ENCODE measurements at regions not wholly inside any gene's neighbourhood (a gene's known extent, or its start where the extent isn't known, plus 50 kb on each side); places are given as distances from the start of the nearest gene placed in this dataset.
A peak's percentile ranks its signal among the peaks of the same experiment; 100 is the strongest.
"Not testable (repeated sequence)": the region's sequence is repeated elsewhere in the genome, so short reads cannot be mapped to it uniquely, and the experiment has no call there.

GRCh38 chrX:46375831-46376230, 169.4 kb downstream of the ZNF674 start:
- ATAC-seq, result no peak
- intact Hi-C loops (cut with DNase I), result no loop called here
- DNase-seq, result no peak

DNA sequence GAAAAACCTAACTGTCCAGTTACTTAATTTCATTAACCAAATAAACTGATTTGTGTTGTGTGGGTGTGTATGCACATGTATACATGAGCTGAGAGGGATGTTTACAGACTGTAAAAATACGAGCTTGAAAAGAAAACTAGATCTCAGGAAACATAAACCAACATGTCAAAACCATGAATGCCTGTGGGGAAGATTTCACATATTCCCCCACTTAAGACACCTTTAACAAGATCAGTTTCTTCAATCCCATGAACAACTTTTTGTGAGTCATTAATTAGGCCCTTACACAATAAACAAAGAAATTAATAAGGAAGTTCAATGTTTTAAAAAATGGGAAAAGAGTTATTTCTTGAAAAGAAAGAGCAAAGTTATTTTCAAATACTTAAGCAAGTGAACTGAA, 170.8 kb downstream of the ZNF674 start:
- DNase-seq, result no peak
- intact Hi-C loops (cut with DNase I), result no loop called here
- ATAC-seq, result no peak

GRCh38 chrX:46367491-46367890, 177.7 kb downstream of the ZNF674 start:
- no peak for ATAC-seq
- intact Hi-C loops (cut with DNase I), result no loop called here

GRCh38 chrX:46366381-46367207, 178.6 kb downstream of the ZNF674 start:
- intact Hi-C loops (cut with DNase I), result no loop called here

More at GRCh38 chrX:46367491-46367890, 177.7 kb downstream of the ZNF674 start:
- no peak for DNase-seq

GRCh38 chrX:46354481-46354880, 190.7 kb downstream of the ZNF674 start:
- no peak for ATAC-seq
- intact Hi-C loops (cut with DNase I), result no loop called here
- no peak for DNase-seq

More at GRCh38 chrX:46366381-46367207, 178.6 kb downstream of the ZNF674 start:
- ATAC-seq (no peak), DNase-seq (no peak)

- DNase-seq (no peak), ATAC-seq (no peak)
- intact Hi-C loops (cut with DNase I), result no loop called here
These were observed 203.4 kb downstream of the ZNF674 start for GRCh38 chrX:46341767-46342322.

DNA sequence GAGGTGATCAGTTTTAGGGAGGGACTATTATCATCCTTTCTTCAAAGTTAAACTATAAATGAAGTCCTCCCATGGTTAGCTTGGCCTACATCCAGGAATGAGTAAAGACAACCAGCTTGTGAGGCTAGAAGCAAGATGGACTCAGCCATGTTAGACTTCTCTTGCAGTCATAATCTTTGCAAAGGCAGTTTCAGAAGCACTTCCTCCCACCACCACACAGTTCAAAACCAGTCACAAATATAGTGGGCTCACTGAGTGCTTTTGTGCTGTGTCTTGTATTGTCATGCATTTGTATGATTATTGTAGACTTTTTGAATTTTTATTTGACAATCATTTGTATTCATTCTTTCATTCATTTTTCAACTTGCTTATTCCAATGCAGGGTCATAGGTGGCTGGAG, 204.5 kb downstream of the ZNF674 start:
- DNase-seq (no peak), ATAC-seq (no peak)

DNA sequence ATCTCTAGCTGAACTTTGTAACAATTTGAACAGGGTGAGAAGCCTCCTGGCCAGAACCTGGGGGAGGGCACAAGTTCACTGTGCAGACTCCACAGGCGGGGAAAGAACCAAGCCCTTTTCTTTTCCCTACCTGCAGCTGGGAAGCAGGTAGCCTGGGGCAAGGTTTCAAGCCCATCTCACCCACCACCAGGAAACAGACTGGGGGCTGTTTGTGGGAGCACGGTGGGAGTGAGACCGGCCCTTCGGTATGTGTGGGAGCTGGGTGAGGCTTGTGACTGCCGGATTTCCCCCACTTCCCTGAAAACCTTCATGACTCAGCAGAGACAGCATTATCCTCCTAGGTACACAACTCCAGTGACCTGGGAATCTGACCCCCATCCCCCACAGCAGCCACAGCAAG, 211.7 kb downstream of the ZNF674 start:
- intact Hi-C loops (cut with DNase I), result no loop called here
- ATAC-seq (no peak), DNase-seq (no peak)

More for the DNA sequence above, 204.5 kb downstream of the ZNF674 start:
- intact Hi-C loops (cut with DNase I), result no loop called here

GRCh38 chrX:46330981-46331380, 214.2 kb downstream of the ZNF674 start:
- no peak for DNase-seq
- intact Hi-C loops (cut with DNase I), result no loop called here
- no peak for ATAC-seq

GRCh38 chrX:46330513-46330912, 214.7 kb downstream of the ZNF674 start:
- intact Hi-C loops (cut with DNase I), result no loop called here
- DNase-seq, result no peak
- no peak for ATAC-seq

GRCh38 chrX:46328133-46328532, 217.1 kb downstream of the ZNF674 start:
- no peak for DNase-seq
- ATAC-seq, result no peak
- intact Hi-C loops (cut with DNase I), result no loop called here

- ATAC-seq (peak; percentile 68 to 73), DNase-seq (peak; percentile 34)
- intact Hi-C loops (cut with DNase I), result no loop called here
These were observed 217.6 kb downstream of the ZNF674 start for GRCh38 chrX:46327566-46328115.

DNA sequence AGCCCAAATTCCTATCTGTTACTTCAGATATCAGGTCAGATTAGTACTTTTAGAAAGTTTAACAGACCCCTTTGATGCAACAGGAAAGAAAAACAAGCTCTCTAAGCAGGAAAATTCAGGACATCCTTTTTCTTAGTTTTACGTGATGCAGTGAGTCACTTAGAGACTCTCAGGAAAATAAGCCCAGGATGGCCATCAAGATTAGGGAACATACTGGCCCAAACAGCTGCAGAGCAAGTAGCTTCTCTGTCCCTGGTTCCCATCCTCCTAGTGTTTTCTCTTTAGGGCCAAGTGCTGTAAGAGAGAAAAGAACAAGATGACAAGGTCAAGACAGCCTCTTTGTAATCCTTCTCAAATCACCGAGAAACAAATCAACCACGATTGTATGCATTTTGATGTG, 219.1 kb downstream of the ZNF674 start:
- ATAC-seq (no peak), DNase-seq (no peak)
- intact Hi-C loops (cut with DNase I), result no loop called here

DNA sequence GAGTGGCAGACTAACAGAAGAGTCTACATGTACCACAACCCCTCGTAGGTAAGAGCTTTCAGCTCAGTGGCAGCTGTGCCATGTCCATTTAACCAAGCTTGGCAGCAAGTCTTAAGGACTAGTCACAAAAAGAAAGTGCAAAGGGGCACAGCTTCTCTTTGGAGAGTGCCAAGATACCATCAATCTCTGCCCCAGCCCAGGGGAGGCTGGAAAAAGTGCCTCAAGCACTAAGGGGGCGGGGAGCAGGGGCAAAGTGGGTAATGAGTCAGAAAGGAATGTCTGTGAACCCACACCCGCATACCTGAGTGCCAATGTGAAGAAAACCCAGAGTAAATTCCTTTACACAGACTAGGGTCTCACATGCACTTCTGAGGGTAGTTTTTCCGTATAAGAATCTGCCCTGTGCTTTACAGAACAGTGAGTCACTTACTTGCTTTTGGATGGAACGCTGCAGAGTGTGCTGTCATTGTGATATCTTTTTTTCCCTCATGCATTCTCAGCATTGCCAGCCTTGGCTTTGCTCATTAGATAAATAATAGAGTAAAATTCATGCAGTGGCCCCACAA, 219.8 kb downstream of the ZNF674 start:
- ATAC-seq (peak; percentile 41 to 77), DNase-seq (no peak)
- intact Hi-C loops (cut with DNase I), result no loop called here

GRCh38 chrX:46324166-46324565, 221.1 kb downstream of the ZNF674 start:
- intact Hi-C loops (cut with DNase I), result no loop called here
- no peak for ATAC-seq
- DNase-seq, result no peak

DNA sequence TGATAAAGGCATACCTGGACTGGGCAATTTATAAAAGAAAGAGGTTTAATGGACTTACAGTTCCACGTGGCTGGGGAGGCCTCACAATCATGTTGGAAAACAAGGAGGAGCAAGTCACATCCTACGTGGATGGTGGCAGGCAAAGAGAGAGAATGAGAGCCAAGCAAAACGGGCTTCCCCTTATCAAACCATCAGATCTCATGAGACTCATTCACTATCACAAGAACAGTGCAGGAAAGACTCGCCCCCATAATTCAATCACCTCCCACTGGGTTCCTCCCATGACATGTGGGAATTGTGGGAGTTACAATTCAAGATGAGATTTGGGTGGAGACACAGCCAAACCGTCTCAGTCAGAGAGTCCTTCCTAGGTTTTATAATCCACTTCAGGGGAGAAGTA, 222.3 kb downstream of the ZNF674 start:
- intact Hi-C loops (cut with DNase I); DNase-seq; ATAC-seq: not testable (repeated sequence)

DNA sequence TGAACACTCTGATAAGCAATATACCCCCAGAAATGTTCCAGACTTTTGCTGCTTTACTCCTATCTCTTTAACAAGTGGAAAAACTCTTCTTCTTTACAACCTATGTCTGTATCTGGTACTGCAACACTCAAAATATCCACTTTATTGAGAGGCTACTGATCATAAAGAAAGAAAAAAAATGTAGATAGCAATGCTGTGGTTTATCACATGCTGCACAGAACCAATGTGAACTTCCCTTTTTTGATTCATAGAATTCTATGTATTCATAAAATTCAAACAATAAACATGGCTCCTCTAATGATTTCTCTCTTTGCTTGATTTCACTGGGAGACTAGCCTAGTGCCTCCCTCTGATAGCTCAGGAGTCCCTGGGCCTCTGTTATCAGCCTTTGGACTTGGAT, 223.5 kb downstream of the ZNF674 start:
- intact Hi-C loops (cut with DNase I), result no loop called here
- no peak for ATAC-seq
- no peak for DNase-seq

DNA sequence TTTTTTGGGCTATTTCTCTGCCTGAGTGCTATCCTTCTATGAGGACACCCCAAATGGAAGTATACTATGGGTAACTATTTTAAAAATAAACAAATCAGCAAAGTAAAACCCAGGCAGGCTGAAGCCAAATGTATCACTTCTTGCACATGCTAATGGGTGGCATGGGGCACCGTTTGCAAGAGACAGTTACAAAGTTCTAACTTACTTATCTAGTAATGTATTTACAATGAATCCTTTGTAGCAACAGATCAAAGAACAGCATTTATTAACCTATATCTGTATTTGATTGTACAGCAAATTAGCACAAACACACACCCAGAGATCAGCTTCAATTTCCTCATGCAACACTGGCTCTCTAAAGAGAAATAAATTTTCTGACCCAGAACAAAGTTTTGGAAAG, 225.5 kb downstream of the ZNF674 start:
- DNase-seq, result no peak
- intact Hi-C loops (cut with DNase I), result no loop called here
- ATAC-seq, result no peak

GRCh38 chrX:46318551-46318950, 226.7 kb downstream of the ZNF674 start:
- intact Hi-C loops (cut with DNase I), result no loop called here

GRCh38 chrX:46317163-46317562, 228.1 kb downstream of the ZNF674 start:
- intact Hi-C loops (cut with DNase I), result no loop called here
- DNase-seq, result no peak

More at GRCh38 chrX:46318551-46318950, 226.7 kb downstream of the ZNF674 start:
- no peak for DNase-seq
- no peak for ATAC-seq

More at GRCh38 chrX:46317163-46317562, 228.1 kb downstream of the ZNF674 start:
- ATAC-seq, result no peak

All from left cardiac atrium (tissue), 4 donors.